ENCODE measurements at regions not wholly inside any gene's neighbourhood (a gene's known extent, or its start where the extent isn't known, plus 50 kb on each side); places are given as distances from the start of the nearest gene placed in this dataset.

DNA sequence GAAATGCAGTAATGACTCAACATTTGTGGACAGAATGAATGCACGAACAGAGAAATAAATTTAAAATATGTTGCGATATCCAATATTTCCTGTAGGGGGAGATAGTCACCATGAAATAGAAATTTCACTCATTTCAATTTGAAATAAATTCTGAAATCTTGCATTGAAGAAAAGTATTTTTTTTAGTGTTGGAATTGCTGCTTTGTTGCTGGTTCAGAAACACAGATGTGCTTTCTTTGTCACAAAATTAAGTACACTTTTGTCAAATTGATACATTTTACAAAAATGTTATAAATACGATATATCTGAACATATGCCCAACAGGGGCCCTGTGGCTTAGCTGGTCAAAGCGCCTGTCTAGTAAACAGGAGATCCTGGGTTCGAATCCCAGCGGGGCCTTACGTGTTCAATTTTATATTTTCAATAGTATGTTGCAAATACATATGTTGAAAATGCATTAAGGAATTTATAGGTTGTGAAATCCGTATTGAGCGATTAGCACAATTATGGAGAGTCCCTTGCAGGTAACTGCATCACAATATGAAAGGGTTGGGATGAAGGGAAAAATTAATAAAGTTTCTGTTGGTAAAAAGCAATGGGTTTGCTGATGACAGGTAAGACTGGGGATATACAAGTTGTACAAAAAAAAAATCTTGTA is 85.4 kb upstream of the PRSS16 start:
- peak overlapping the region in 2 of 3 experiments; percentile 81; a peak in 2 of 7 replicates for H3K27ac Mint-ChIP-seq
- Histone ChIP-seq H3K79me1 (ENCODE audit: insufficient read depth, low read depth, low read length, poor library complexity, severe bottlenecking) (no peaks in the 10 kb centered on the region), H3K14ac (ENCODE audit: insufficient read depth, low read length) (no peak overlapping the region), H3K9ac (ENCODE audit: extremely low read depth, insufficient read length, low read length) (no peak overlapping the region), H3K79me2 (ENCODE audit: insufficient read depth, low read length) (no peaks in the 10 kb centered on the region), H3T11ph (ENCODE audit: low read length) (no peak overlapping the region), H3K27me3 (ENCODE audit: insufficient read depth, low read length) (no peaks in the 10 kb centered on the region), H2BK20ac (ENCODE audit: low read depth, low read length, poor library complexity, severe bottlenecking) (no peak overlapping the region), H3K4ac (ENCODE audit: low read depth, low read length) (no peak overlapping the region), H4K8ac (replicated peaks; ENCODE audit: insufficient read length, low read depth, low read length) (no peak overlapping the region), H4K20me1 (ENCODE audit: control insufficient read depth, insufficient read depth, insufficient read length) (no peaks in the 10 kb centered on the region), H3K4me2 (ENCODE audit: insufficient read depth, insufficient read length, low read length) (peak overlapping the region; percentile 18), H2AFZ (ENCODE audit: low read length) (no peak overlapping the region), H2BK5ac (ENCODE audit: insufficient read length, low read length) (no peak overlapping the region), H3K23me2 (ENCODE audit: insufficient read length, low read depth, low read length, poor library complexity, severe bottlenecking) (peaks cover 8% of the 10 kb centered on the region), H3K4me1 (ENCODE audit: insufficient read depth, low read length) (peaks cover 3% of the 10 kb centered on the region; the same call in 1 of the 2 replicates), H3K18ac (ENCODE audit: insufficient read length, low read depth, low read length) (no peak overlapping the region), H3K56ac (ENCODE audit: insufficient read length, low read depth, low read length) (no peak overlapping the region), H4K91ac (ENCODE audit: insufficient read length, low read depth, low read length) (no peak overlapping the region), H3K27ac (ENCODE audit: insufficient read length, low read depth, low read length) (no peak overlapping the region), H2BK12ac (ENCODE audit: insufficient read length, low read depth, low read length) (no peak overlapping the region), H2BK120ac (ENCODE audit: low read depth, low read length, poor library complexity, severe bottlenecking) (no peak overlapping the region), H2AK5ac (ENCODE audit: insufficient read length, low read length) (no peak overlapping the region), H2BK15ac (ENCODE audit: low read depth, low read length) (no peak overlapping the region), H4K5ac (ENCODE audit: insufficient read length, low read depth, low read length) (no peak overlapping the region), H3K9me3 (ENCODE audit: control insufficient read depth, low read depth, low read length) (no peaks in the 10 kb centered on the region), H3K23ac (ENCODE audit: insufficient read length, low read depth, low read length) (no peak overlapping the region)
- TF ChIP-seq, protein P1, sequence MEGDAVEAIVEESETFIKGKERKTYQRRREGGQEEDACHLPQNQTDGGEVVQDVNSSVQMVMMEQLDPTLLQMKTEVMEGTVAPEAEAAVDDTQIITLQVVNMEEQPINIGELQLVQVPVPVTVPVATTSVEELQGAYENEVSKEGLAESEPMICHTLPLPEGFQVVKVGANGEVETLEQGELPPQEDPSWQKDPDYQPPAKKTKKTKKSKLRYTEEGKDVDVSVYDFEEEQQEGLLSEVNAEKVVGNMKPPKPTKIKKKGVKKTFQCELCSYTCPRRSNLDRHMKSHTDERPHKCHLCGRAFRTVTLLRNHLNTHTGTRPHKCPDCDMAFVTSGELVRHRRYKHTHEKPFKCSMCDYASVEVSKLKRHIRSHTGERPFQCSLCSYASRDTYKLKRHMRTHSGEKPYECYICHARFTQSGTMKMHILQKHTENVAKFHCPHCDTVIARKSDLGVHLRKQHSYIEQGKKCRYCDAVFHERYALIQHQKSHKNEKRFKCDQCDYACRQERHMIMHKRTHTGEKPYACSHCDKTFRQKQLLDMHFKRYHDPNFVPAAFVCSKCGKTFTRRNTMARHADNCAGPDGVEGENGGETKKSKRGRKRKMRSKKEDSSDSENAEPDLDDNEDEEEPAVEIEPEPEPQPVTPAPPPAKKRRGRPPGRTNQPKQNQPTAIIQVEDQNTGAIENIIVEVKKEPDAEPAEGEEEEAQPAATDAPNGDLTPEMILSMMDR (conservative IDR thresholded peaks at IDR 0.05), result peak; percentile 88
- peaks cover 9% of the 10 kb centered on the region for H3K27me3 Mint-ChIP-seq (ENCODE audit: low read depth)
- no CpG with 5 or more reads among the region's 9 CpGs for WGBS (ENCODE audit: extremely low coverage, insufficient read length, low lambda C conversion rate)
- no peaks in the 10 kb centered on the region; a peak in 1 of 7 replicates for H3K36me3 Mint-ChIP-seq (ENCODE audit: insufficient read depth in 1 of 3, low read depth in 3 of 3)
- H3K4me3 Mint-ChIP-seq, result peak overlapping the region; percentile 18 to 61; a peak in 4 of 5 replicates
- no peak for DNase-seq
- peaks cover 16 to 27% of the 10 kb centered on the region in 2 experiments for H3K4me1 Mint-ChIP-seq
- H3K9me3 Mint-ChIP-seq, result peaks cover 0 to 5% of the 10 kb centered on the region in 2 experiments; a peak in 1 of 5 replicates
